GM13976 (cell line): ENCODE measurements at regions not wholly inside any gene's neighbourhood (a gene's known extent, or its start where the extent isn't known, plus 50 kb on each side); places are given as distances from the start of the nearest gene placed in this dataset.

Experiments used
- DNase-seq: peaks from one replicate; pipeline ENCODE4 v3.0.0; 2012; ENCODE audit warnings: low spot score
- in situ Hi-C: fragments of 300-500 bp; cut with MboI; formaldehyde crosslinking; loops from one replicate; pipeline ENCODE4 v1.12.0; 2022; ENCODE audit warnings: low sequenced_read_pairs, mixed read lengths, inconsistent platforms; ENCODE audit not compliant: unreplicated experiment
- TF ChIP-seq, protein P1 (sequence below): IDR thresholded peaks from 2 replicates; pipeline ENCODE4 v1.5.1; 2012; ENCODE audit warnings: borderline replicate concordance, mild to moderate bottlenecking; ENCODE audit not compliant: insufficient read depth; ENCODE audit errors: extremely low read depth, missing control alignments, control extremely low read depth

DNA sequence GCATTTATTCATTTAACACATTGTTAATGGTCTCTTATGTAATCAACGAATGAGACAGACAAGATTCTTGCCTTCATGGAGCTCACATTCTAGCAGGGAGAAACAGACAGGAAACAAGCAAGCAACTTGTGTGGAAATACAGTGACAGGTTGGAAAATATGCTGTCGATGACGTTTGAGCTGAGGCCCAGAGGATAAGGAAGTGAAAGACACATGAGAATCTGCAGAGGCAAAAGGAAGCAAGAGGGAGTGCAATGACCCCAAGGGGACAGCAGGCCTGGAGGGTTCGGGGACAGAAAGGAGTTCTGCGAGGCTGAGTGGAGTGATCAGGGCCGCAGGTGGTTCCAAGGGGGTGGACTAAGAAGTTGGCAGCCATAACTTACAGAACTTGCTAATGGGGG, 60.6 kb upstream of the AKT3 start:
- in situ Hi-C loops, result no loop called here
- TF ChIP-seq, protein P1, sequence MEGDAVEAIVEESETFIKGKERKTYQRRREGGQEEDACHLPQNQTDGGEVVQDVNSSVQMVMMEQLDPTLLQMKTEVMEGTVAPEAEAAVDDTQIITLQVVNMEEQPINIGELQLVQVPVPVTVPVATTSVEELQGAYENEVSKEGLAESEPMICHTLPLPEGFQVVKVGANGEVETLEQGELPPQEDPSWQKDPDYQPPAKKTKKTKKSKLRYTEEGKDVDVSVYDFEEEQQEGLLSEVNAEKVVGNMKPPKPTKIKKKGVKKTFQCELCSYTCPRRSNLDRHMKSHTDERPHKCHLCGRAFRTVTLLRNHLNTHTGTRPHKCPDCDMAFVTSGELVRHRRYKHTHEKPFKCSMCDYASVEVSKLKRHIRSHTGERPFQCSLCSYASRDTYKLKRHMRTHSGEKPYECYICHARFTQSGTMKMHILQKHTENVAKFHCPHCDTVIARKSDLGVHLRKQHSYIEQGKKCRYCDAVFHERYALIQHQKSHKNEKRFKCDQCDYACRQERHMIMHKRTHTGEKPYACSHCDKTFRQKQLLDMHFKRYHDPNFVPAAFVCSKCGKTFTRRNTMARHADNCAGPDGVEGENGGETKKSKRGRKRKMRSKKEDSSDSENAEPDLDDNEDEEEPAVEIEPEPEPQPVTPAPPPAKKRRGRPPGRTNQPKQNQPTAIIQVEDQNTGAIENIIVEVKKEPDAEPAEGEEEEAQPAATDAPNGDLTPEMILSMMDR, result no peak
- peak; percentile 48 for DNase-seq

GRCh38 chr1:243903895-243904294, 53.9 kb upstream of the AKT3 start:
- TF ChIP-seq, protein P1, result no peak
- DNase-seq, result no peak
- in situ Hi-C loops, result no loop called here

DNA sequence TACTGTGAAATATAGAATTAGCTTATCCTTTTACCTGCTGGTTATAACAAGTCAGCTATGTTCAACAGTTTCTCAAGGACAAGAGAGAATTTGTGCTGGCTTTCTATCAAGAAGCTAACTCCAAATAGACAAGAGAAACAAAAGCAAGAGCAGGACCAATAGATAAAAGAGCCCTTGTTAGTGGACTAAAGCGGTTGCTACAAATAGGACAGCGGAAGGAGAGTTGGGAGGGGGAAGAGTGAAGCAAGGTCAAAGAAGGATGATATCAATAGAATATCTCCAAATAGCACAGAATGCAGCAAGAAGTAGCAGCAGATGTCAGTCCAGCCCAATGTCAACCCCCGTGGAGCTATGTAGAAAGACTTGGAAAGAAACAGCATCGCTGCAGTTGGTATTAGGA, 53.0 kb upstream of the AKT3 start:
- DNase-seq, result no peak
- in situ Hi-C loops, result no loop called here
- TF ChIP-seq, protein P1, result no peak

DNA sequence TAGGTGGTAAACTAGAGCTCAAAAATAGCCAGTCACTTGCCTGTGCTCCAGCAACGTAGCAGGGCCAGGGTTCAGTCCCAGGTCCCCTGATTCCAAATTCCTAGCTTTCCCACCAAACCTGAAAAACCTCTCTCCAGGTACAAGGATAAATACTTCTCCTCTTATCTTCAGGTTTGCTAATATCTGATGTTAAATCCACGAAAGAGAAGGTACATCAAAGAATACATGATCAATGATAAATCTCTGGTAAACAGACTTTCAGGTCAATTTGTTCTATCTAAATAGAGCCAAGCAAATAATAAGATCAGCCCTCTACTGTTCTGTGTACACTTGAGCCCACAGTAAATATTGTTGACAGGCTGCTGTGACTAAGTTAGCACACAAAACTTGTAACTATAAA, 52.1 kb upstream of the AKT3 start:
- TF ChIP-seq, protein P1, result no peak
- no peak for DNase-seq
- in situ Hi-C loops, result no loop called here
